ENCODE measurements at regions not wholly inside any gene's neighbourhood (a gene's known extent, or its start where the extent isn't known, plus 50 kb on each side); places are given as distances from the start of the nearest gene placed in this dataset.

DNA sequence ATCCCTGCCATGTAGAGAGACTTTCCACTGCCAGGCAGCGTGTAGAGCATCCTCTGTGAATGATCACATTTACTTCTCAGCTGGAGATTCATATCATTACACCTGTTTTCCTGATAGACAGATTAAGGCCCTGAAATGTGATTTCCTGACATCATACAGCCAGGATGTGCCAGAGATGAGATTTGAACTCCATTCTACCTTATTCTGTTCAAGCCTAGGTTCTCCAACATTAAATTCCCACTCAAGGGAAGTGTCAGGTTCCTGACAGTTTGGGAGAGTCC lies 482.1 kb downstream of the RPS24 start:
- H3K27ac Mint-ChIP-seq (ENCODE audit: unreplicated experiment) = no peak overlapping the region
- H3K4me3 Mint-ChIP-seq (ENCODE audit: unreplicated experiment) = no peak overlapping the region
- H3K36me3 Mint-ChIP-seq (ENCODE audit: low read depth, unreplicated experiment) = no peaks in the 10 kb centered on the region

DNA sequence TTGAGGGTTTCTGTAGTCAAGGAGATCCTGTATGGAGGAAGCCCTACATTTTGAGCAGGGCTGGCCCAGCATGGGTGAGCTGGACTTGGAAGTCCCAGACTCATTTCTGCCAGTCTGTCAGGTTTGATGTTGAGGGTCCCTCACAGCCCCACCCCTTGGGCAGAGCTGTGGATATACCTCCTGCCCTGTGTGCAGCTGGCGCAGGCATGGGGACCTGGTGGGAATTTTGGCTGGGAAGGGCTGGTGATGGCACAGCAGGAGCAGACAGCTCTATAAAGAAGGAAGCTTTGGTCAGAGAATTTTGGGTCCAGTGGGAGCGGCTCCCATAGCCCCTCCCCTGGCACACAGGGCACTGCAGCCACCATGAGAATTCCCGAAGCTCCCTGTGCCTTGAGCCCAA lies 482.6 kb downstream of the RPS24 start:
- DNase-seq (ENCODE audit: low spot score) = no peak
- Mint-ChIP-seq H3K36me3 (ENCODE audit: low read depth, unreplicated experiment) (no peaks in the 10 kb centered on the region), H3K27ac (ENCODE audit: unreplicated experiment) (no peak overlapping the region), H3K27me3 (ENCODE audit: unreplicated experiment) (peaks cover 4% of the 10 kb centered on the region), H3K9me3 (ENCODE audit: unreplicated experiment) (no peaks in the 10 kb centered on the region), H3K4me3 (ENCODE audit: unreplicated experiment) (no peak overlapping the region), H3K4me1 (ENCODE audit: unreplicated experiment) (peaks cover 8% of the 10 kb centered on the region)
- TF ChIP-seq CTCF (IDR thresholded peaks at IDR 0.05; ENCODE audit: unreplicated experiment) = no peak

More for the DNA sequence above, 482.1 kb downstream of the RPS24 start:
- Mint-ChIP-seq H3K9me3 (ENCODE audit: unreplicated experiment) (no peaks in the 10 kb centered on the region), H3K27me3 (ENCODE audit: unreplicated experiment) (peaks cover 4% of the 10 kb centered on the region), H3K4me1 (ENCODE audit: unreplicated experiment) (peaks cover 4% of the 10 kb centered on the region)
- TF ChIP-seq CTCF (IDR thresholded peaks at IDR 0.05; ENCODE audit: unreplicated experiment) = no peak
- DNase-seq (ENCODE audit: low spot score) = no peak

DNA sequence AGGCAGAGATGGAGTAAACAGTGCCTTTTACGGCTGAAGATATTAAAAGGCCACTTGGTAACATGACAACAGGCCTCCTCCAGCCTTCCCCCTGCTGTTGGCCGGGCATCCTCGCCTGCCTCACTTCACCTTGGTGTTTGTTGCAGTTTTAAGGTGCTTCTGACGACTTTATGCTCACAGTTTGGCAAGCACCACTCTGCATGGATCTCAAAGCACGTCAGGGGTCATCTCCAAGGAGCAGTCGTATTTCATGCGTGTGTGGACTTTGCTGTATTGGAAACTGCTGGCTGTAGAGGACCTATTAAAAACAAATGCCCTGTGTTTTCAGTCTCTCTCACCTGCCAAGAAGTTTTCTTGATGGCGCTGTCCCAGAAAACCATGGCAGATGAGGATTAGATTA lies 483.1 kb downstream of the RPS24 start:
- no peaks in the 10 kb centered on the region for H3K9me3 Mint-ChIP-seq (ENCODE audit: unreplicated experiment)
- H3K4me3 Mint-ChIP-seq (ENCODE audit: unreplicated experiment) = no peak overlapping the region
- H3K27ac Mint-ChIP-seq (ENCODE audit: unreplicated experiment) = no peak overlapping the region
- H3K36me3 Mint-ChIP-seq (ENCODE audit: low read depth, unreplicated experiment) = no peaks in the 10 kb centered on the region
- peaks cover 4% of the 10 kb centered on the region for H3K27me3 Mint-ChIP-seq (ENCODE audit: unreplicated experiment)
- TF ChIP-seq CTCF (IDR thresholded peaks at IDR 0.05; ENCODE audit: unreplicated experiment) = no peak
- peaks cover 8% of the 10 kb centered on the region for H3K4me1 Mint-ChIP-seq (ENCODE audit: unreplicated experiment)
- DNase-seq (ENCODE audit: low spot score) = no peak

DNA sequence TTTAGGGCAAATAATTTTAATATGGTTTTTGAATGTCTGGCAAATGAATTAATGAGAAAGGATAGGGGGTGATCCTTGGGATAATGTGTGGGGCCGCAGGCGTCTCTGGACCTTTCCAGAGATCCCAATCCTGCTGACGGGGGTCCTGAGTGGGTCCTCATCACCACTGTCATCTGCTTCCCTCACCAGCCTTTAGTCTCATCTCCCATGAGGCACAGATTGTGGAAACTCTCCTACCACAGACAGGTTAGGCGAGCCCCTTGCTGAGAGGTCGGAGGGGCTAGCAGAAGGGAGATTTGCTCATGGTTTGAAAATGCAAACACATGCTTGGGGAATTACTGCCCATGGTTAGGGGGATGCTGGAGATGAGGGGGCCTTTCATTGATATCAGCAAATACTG lies 484.6 kb downstream of the RPS24 start:
- Mint-ChIP-seq H3K36me3 (ENCODE audit: low read depth, unreplicated experiment) (no peaks in the 10 kb centered on the region), H3K27ac (ENCODE audit: unreplicated experiment) (no peak overlapping the region), H3K4me3 (ENCODE audit: unreplicated experiment) (no peak overlapping the region), H3K27me3 (ENCODE audit: unreplicated experiment) (peaks cover 4% of the 10 kb centered on the region), H3K4me1 (ENCODE audit: unreplicated experiment) (peaks cover 11% of the 10 kb centered on the region), H3K9me3 (ENCODE audit: unreplicated experiment) (no peaks in the 10 kb centered on the region)
- no peak for TF ChIP-seq CTCF (IDR thresholded peaks at IDR 0.05; ENCODE audit: unreplicated experiment)
- DNase-seq (ENCODE audit: low spot score) = no peak

DNA sequence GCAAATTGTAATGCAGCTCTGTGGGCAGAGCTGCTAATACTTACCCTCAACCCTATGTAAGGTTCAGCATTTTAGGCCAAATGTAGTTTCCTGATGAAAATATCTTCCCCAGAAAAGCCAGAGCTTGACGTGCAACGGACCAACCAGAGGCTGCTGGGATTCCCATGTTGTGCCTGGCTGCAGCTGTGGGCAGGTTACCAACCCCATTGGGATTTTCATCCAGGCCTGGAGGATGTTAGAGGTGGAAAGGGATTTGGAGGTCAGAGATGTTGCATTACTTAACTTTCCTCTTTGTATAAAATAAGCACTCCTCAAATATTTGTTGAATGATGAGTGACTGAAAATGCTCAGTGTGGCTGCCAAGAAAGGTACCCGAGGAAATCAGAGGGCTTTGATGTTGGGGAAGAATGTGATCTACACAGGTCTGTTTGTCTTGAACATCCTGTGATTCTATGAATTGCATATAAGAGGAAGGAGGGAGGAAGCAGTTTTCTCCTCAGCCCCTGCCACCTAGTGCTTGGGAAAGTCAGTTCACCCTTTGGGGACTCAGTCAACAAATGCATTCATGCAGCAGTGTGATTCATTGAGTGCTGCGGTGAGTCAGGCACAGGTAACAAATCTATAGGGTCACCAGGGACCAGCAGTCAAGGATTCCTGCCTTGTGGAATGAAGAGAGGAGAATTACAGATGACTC lies 487.2 kb downstream of the RPS24 start:
- peak; percentile 39 for TF ChIP-seq CTCF (IDR thresholded peaks at IDR 0.05; ENCODE audit: unreplicated experiment)
- H3K27ac Mint-ChIP-seq (ENCODE audit: unreplicated experiment) = no peak overlapping the region

More for the DNA sequence above, 487.2 kb downstream of the RPS24 start:
- Mint-ChIP-seq H3K36me3 (ENCODE audit: low read depth, unreplicated experiment) (no peaks in the 10 kb centered on the region), H3K9me3 (ENCODE audit: unreplicated experiment) (no peaks in the 10 kb centered on the region), H3K4me1 (ENCODE audit: unreplicated experiment) (peaks cover 11% of the 10 kb centered on the region), H3K27me3 (ENCODE audit: unreplicated experiment) (peaks cover 2% of the 10 kb centered on the region), H3K4me3 (ENCODE audit: unreplicated experiment) (no peak overlapping the region)
- DNase-seq (ENCODE audit: low spot score) = peak; percentile 17
